CD4-positive, alpha-beta T cell treated with Interleukin-1 beta for 1 hour (primary cell): ENCODE measurements at regions not wholly inside any gene's neighbourhood (a gene's known extent, or its start where the extent isn't known, plus 50 kb on each side); places are given as distances from the start of the nearest gene placed in this dataset.

ENCODE experiments used
- DNase-seq, 2 donors: peaks; one replicate each; pipeline ENCODE4 v3.0.0-alpha.2; 2020 to 2022

GRCh38 chr21:45592208-45592619 is 50.0 kb upstream of the SLC19A1 start:
- peak; percentile 73 for DNase-seq

DNA sequence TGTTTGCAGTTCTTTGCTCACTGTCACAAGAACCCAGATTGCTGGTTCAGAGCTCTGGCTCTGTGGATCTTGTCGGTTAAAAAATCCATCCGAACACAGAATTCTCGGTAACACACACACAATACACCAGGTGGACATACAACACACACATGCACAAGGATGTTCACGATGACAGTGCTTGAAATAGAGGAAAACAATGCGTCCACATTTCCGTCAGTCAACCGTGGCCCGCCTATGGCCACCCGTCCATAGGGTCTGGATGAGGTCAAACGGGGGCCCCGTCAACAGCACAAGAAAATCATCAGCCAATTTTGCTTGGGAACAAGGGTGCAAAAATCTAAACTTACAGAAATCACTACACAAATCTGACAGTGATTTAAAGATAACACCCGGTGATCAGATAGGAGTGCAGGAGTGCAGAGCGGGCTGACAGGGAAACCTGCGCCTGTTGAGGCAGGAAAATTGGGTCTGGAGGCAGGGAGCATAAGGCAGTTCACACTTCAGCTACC is 50.4 kb upstream of the SLC19A1 start:
- DNase-seq = no peak

GRCh38 chr21:45593162-45594022 is 50.1 kb upstream of the PCBP3 start:
- no peak for DNase-seq
